Upper lobe of right lung (tissue), 1 donor: ENCODE measurements at regions not wholly inside any gene's neighbourhood (a gene's known extent, or its start where the extent isn't known, plus 50 kb on each side); places are given as distances from the start of the nearest gene placed in this dataset.

Source experiments
- ATAC-seq: fragments of 200-7000 bp; cut with Tn5 transposase; one replicate; pipeline ENCODE4 v1.9.1; 2020; ENCODE audit warnings: mild to moderate bottlenecking, moderate library complexity
- DNase-seq: peaks from one replicate; pipeline ENCODE4 v3.0.0-alpha.2; 2020
- H3K27ac ChIP-seq: fragments of 200-600 bp; one replicate; pipeline ENCODE4 v1.8.0; 2022
- H3K27me3 ChIP-seq: fragments of 200-600 bp; one replicate; pipeline ENCODE4 v1.8.0; 2022; ENCODE audit warnings: mild to moderate bottlenecking
- H3K36me3 ChIP-seq: fragments of 200-600 bp; one replicate; pipeline ENCODE4 v1.8.0; 2022
- H3K4me1 ChIP-seq: fragments of 200-600 bp; one replicate; pipeline ENCODE4 v1.8.0; 2022
- H3K4me3 ChIP-seq: fragments of 200-600 bp; one replicate; pipeline ENCODE4 v1.8.0; 2022; ENCODE audit warnings: mild to moderate bottlenecking
- H3K9me3 ChIP-seq: fragments of 200-600 bp; one replicate; pipeline ENCODE4 v1.8.0; 2022
- intact Hi-C: fragments of 100-400 bp; cut with DNase I; formaldehyde crosslinking; loops from one replicate; pipeline ENCODE4 v1.11.0; 2022
- TF ChIP-seq, protein P1 (sequence below): fragments of 200-600 bp; IDR thresholded peaks from one replicate; pipeline ENCODE4 v1.8.0; 2022; ENCODE audit warnings: antibody characterized with exemption
- donor health status: DM: no; HTN: yes; CAD: no; lungs with severe emphysema.

DNA sequence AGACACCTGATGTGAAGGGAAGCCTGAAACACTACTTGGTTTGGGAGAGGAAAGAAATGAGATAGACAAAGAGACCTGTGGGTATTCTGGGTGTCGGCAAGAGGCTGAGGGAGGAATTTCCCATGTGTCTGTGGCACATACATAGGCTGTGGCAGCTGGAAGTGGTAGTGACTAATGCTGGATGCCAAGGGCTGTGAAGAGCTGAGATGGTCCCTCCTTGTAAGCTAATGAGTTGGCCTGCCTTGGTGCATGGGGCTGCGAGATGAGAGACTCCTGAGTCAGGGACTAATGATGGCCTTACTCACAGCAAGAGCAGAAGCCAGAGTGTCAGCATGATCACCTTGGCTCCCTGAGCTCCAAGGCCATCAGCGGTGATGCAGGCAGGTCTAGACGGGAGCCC is 119.0 kb upstream of the EEPD1 start:
- no peaks in the 10 kb centered on the region for H3K27me3 ChIP-seq
- H3K4me1 ChIP-seq, result peaks cover 27% of the 10 kb centered on the region
- H3K27ac ChIP-seq, result no peak overlapping the region
- no peak overlapping the region for H3K4me3 ChIP-seq
- no peaks in the 10 kb centered on the region for H3K9me3 ChIP-seq
- intact Hi-C loops, result no loop called here
- TF ChIP-seq, protein P1, sequence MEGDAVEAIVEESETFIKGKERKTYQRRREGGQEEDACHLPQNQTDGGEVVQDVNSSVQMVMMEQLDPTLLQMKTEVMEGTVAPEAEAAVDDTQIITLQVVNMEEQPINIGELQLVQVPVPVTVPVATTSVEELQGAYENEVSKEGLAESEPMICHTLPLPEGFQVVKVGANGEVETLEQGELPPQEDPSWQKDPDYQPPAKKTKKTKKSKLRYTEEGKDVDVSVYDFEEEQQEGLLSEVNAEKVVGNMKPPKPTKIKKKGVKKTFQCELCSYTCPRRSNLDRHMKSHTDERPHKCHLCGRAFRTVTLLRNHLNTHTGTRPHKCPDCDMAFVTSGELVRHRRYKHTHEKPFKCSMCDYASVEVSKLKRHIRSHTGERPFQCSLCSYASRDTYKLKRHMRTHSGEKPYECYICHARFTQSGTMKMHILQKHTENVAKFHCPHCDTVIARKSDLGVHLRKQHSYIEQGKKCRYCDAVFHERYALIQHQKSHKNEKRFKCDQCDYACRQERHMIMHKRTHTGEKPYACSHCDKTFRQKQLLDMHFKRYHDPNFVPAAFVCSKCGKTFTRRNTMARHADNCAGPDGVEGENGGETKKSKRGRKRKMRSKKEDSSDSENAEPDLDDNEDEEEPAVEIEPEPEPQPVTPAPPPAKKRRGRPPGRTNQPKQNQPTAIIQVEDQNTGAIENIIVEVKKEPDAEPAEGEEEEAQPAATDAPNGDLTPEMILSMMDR, result no peak
- no peak for DNase-seq
- ATAC-seq, result no peak
- H3K36me3 ChIP-seq, result no peaks in the 10 kb centered on the region

DNA sequence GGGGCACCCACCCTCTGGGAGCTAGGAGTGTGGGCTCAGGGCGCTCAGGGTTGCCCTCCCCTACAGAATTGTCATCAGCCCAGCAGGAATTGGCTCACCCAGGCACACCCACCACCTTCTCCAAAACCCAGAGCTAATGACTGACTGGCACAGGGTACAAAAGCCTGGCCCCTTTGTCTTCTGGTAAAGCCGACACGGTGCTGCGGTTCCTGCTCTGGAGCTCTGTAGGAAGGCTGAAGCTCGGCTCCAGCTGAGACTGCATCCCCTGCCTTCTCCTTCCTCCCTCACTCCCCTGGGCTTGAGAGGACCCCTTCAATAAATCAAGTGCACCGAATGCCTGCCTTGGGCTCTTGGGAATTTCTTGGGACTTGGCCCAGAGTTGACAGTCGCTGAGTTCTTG is 117.9 kb upstream of the EEPD1 start:
- H3K27ac ChIP-seq, result no peak overlapping the region
- no peaks in the 10 kb centered on the region for H3K9me3 ChIP-seq
- H3K4me3 ChIP-seq, result no peak overlapping the region
- intact Hi-C loops, result no loop called here
- no peaks in the 10 kb centered on the region for H3K27me3 ChIP-seq
- TF ChIP-seq, protein P1, result no peak
- no peak for DNase-seq
- no peaks in the 10 kb centered on the region for H3K36me3 ChIP-seq
- H3K4me1 ChIP-seq, result peaks cover 31% of the 10 kb centered on the region
- no peak for ATAC-seq

DNA sequence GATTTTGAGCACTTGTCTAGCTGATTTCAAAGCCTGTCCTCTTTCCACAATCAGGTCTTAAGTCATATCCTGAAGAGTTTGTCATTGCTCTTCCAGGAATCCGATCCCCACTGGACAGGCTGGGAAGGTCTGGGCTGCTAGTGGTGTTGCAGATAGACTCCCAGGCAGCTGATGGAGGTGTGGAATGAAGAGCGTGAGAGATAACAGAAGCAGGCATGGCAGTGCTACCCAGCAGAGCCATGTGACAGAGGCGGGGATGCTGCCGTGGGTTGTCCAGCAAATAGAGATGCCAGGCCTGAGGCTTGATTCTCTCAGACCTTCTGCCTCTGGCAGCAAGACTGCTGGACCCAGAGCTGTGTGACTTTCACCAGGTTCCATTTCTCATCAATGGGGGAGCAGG is 116.5 kb upstream of the EEPD1 start:
- TF ChIP-seq, protein P1, result no peak
- peak overlapping the region; percentile 59 for H3K27ac ChIP-seq
- no peak overlapping the region for H3K4me3 ChIP-seq
- peaks cover 35% of the 10 kb centered on the region for H3K4me1 ChIP-seq
- intact Hi-C loops, result no loop called here
- DNase-seq (no peak), ATAC-seq (no peak)
- H3K36me3 ChIP-seq, result no peaks in the 10 kb centered on the region
- H3K9me3 ChIP-seq, result no peaks in the 10 kb centered on the region
- no peaks in the 10 kb centered on the region for H3K27me3 ChIP-seq

DNA sequence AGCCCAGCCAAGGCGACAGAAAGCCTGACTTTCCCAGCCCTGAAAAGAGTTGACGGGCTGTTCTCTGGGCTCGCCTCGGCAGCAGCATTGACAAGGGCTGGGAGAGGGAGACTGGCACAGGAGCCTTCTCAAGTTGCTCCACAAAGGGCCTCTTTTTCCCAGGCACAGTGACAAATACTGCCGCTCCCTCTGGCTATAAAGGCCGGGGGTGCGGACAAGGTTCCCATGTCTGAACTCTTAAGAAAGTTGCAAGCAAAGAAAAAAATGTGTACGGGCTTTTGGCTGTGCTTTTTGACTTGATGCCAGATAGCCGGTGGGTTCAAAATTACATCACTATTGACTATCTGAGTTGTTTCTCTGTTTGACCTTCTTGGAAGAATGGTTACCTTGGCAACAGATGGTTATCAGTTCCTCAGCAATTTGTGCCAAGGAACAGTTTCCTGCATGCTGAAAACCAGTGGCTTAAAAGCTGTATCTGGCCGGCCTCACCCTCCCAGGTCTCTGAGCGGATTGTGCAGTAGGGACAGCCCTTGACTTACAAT is 115.9 kb upstream of the EEPD1 start:
- intact Hi-C loops, result no loop called here
- DNase-seq (no peak), ATAC-seq (peak; percentile 69)
- Histone ChIP-seq H3K4me1 (peaks cover 35% of the 10 kb centered on the region), H3K36me3 (no peaks in the 10 kb centered on the region), H3K27ac (peak overlapping the region; percentile 59), H3K9me3 (no peaks in the 10 kb centered on the region), H3K27me3 (no peaks in the 10 kb centered on the region), H3K4me3 (no peak overlapping the region)
- TF ChIP-seq, protein P1, result no peak

DNA sequence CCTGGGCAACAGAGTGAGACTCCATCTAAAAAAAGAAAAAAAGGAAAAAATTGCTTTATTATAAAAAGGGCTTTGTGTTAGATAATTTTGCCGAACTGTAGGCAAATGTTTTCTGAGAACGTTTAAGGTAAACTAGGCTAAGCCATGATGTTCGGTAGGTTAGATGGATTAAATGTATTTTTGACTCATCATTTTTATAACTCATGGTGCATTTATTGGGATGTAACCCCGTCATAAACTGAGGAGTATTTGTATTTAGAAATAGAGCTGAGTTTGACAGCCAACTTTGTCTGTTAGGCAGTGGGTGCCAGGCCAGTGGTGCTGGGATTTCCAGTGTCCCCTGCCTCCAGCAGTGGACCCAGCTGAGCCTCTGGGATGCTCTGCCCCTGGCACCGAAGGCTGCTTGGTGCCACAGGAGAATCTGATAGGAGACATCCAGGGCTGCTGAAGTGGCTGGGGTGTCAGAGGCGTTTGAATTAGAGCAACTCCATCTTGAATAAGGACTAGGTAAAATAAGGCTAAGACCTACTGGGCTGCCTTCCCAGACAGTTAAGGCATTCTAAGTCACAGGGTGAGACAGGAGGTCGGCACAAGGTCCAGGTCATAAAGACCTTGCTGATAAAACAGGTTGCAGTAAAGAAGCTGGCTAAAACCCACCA is 114.9 kb upstream of the EEPD1 start:
- peak overlapping the region; percentile 59 for H3K27ac ChIP-seq

More for the DNA sequence above, 114.9 kb upstream of the EEPD1 start:
- ATAC-seq (no peak), DNase-seq (no peak)
- H3K27me3 ChIP-seq, result no peaks in the 10 kb centered on the region
- TF ChIP-seq, protein P1, result no peak
- no peak overlapping the region for H3K4me3 ChIP-seq
- H3K4me1 ChIP-seq, result peaks cover 35% of the 10 kb centered on the region
- no peaks in the 10 kb centered on the region for H3K36me3 ChIP-seq
- no peaks in the 10 kb centered on the region for H3K9me3 ChIP-seq
- intact Hi-C loops, result no loop called here
